Prostate gland (tissue), 2 donors: ENCODE measurements at regions not wholly inside any gene's neighbourhood (a gene's known extent, or its start where the extent isn't known, plus 50 kb on each side); places are given as distances from the start of the nearest gene placed in this dataset.

ENCODE experiments used
- DNase-seq: peaks from one replicate; pipeline ENCODE4 v3.0.0-alpha.2; 2019; ENCODE audit warnings: low spot score
- H3K27ac ChIP-seq, 2 donors: fragments of 200-600 bp; sonication (generic); 2 replicates each; pipeline ENCODE4 v1.5.1; 2017 to 2019
- H3K27me3 ChIP-seq: fragments of 200-600 bp; sonication (generic); replicated peaks from 2 replicates; pipeline ENCODE4 v1.5.1; 2019; ENCODE audit not compliant: insufficient read depth
- H3K36me3 ChIP-seq, 2 donors: fragments of 200-600 bp; sonication (generic); 1 replicate in 1 of 2; 2 replicates in 1 of 2; pipeline versions ENCODE4 v1.5.1 to v1.8.1; 2017 to 2019
- H3K4me1 ChIP-seq: fragments of 200-600 bp; sonication (generic); replicated peaks from 2 replicates; pipeline ENCODE4 v1.5.1; 2019
- H3K4me3 ChIP-seq, 2 donors: fragments of 200-600 bp; sonication (generic); 2 replicates each; pipeline ENCODE4 v1.5.1; 2017 to 2019
- H3K9me3 ChIP-seq: fragments of 200-600 bp; sonication (generic); 2 replicates; pipeline ENCODE4 v1.5.1; 2017
- CTCF ChIP-seq, 4 experiments: fragments of 200-600 bp in 2 of 4; fragments of 450-650 bp in 2 of 4; sonication (generic) in 2 of 4; IDR thresholded peaks; 1 replicate in 3 of 4; 2 replicates in 1 of 4; pipeline ENCODE4 v1.5.1; 2016 to 2019; ENCODE audit warnings: antibody characterized with exemption in 4 of 4, mild to moderate bottlenecking in 2 of 4, moderate library complexity in 2 of 4
- POLR2A ChIP-seq: fragments of 450-650 bp; IDR thresholded peaks from one replicate; pipeline ENCODE4 v1.6.1; 2016; ENCODE audit warnings: antibody characterized with exemption, mild to moderate bottlenecking
- POLR2AphosphoS5 ChIP-seq: sonication (generic); formaldehyde crosslinking; IDR thresholded peaks from one replicate; pipeline ENCODE4 v1.6.1; 2017; ENCODE audit warnings: antibody characterized with exemption
- WGBS: methylation state at CpG from one replicate; pipeline ENCODE4 v1.1.5; 2018; 5-methylcytosine and 5-hydroxymethylcytosine counted together
- intact Hi-C: fragments of 100-400 bp; cut with DNase I; formaldehyde crosslinking; loops from one replicate; pipeline ENCODE4 v1.14.2; 2022

- H3K4me3 ChIP-seq, result no peak overlapping the region
- H3K27ac ChIP-seq, result no peak overlapping the region
- H3K4me1 ChIP-seq, result no peaks in the 10 kb centered on the region
- 51% methylated on average over 4 of the region's 4 CpGs for WGBS
- intact Hi-C loops, result no loop called here
- no peak for DNase-seq
- H3K27me3 ChIP-seq, result no peaks in the 10 kb centered on the region
- H3K36me3 ChIP-seq, result no peaks in the 10 kb centered on the region
- no peaks in the 10 kb centered on the region for H3K9me3 ChIP-seq
- TF ChIP-seq POLR2A, result no peak
- no peak for TF ChIP-seq CTCF (IDR thresholded peaks at IDR 0.05)
- TF ChIP-seq POLR2AphosphoS5, result no peak
Observed at GRCh38 chr7:10802011-10802410, 171.7 kb upstream of the PHF14 start.

DNA sequence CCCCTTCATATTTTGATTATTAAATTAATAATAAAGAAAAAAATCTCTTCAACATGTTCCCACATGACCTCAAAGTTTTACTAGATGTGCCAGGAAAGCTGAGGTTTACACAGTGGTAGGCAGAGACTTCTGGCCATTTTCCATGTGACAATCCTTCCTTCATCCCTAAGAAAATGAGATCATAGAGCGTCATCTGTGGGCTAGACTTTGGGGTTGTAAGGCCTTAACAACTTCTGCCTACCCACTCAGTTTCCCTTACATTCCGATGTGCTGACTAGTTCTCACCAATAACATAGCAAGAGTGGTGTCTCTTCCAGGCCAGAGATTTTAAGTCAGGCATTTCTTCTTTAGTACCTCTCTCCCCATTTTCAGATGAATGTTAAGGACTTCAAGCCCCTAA is 171.1 kb upstream of the PHF14 start:
- TF ChIP-seq CTCF (IDR thresholded peaks at IDR 0.05) (no peak), POLR2AphosphoS5 (no peak), POLR2A (no peak)
- Histone ChIP-seq H3K4me3 (no peak overlapping the region), H3K9me3 (no peaks in the 10 kb centered on the region), H3K27me3 (no peaks in the 10 kb centered on the region), H3K4me1 (no peaks in the 10 kb centered on the region), H3K36me3 (no peaks in the 10 kb centered on the region), H3K27ac (no peak overlapping the region)
- WGBS, result 69% methylated on average over 2 of the region's 2 CpGs
- intact Hi-C loops, result no loop called here
- DNase-seq, result no peak

GRCh38 chr7:10803720-10804119 is 170.0 kb upstream of the PHF14 start:
- no peak for DNase-seq
- no peaks in the 10 kb centered on the region for H3K4me1 ChIP-seq
- no peak overlapping the region for H3K27ac ChIP-seq
- intact Hi-C loops, result no loop called here
- H3K9me3 ChIP-seq, result no peaks in the 10 kb centered on the region
- TF ChIP-seq CTCF (IDR thresholded peaks at IDR 0.05) (no peak), POLR2AphosphoS5 (no peak), POLR2A (no peak)
- H3K36me3 ChIP-seq, result no peaks in the 10 kb centered on the region
- no peaks in the 10 kb centered on the region for H3K27me3 ChIP-seq
- 25% methylated on average over 4 of the region's 4 CpGs for WGBS
- no peak overlapping the region for H3K4me3 ChIP-seq

DNA sequence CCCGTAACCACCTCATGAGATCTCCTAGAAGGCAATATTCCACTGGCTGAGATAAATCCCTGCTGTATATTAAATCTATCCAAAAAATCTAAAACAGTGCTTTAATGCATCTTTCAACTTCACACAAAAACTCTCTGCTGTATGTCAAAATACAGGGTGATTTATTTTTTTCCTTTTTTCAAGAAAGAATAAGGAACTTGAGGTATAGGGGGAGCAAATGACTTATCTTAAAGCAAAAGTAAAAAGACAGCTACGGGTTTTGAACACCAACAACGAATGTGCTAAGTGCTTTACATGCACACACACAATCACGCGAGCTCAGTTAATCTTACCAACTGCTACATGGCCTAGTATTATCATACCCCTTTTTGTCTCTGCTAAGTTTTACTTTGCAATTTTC is 168.9 kb upstream of the PHF14 start:
- intact Hi-C loops, result no loop called here
- Histone ChIP-seq H3K9me3 (no peaks in the 10 kb centered on the region), H3K36me3 (no peaks in the 10 kb centered on the region), H3K27ac (no peak overlapping the region), H3K27me3 (no peaks in the 10 kb centered on the region), H3K4me3 (no peak overlapping the region), H3K4me1 (no peaks in the 10 kb centered on the region)
- TF ChIP-seq CTCF (IDR thresholded peaks at IDR 0.05) (no peak), POLR2A (no peak), POLR2AphosphoS5 (no peak)
- DNase-seq, result no peak
- 88% methylated on average over 5 of the region's 5 CpGs for whole genome bisulfite sequencing

- intact Hi-C loops, result no loop called here
- TF ChIP-seq POLR2AphosphoS5 (no peak), CTCF (IDR thresholded peaks at IDR 0.05) (no peak), POLR2A (no peak)
- WGBS, result 64% methylated on average over 3 of the region's 3 CpGs
- Histone ChIP-seq H3K27ac (no peak overlapping the region), H3K4me3 (no peak overlapping the region), H3K36me3 (no peaks in the 10 kb centered on the region), H3K9me3 (no peaks in the 10 kb centered on the region), H3K4me1 (no peaks in the 10 kb centered on the region), H3K27me3 (no peaks in the 10 kb centered on the region)
- no peak for DNase-seq
Observed at GRCh38 chr7:10815546-10815945, 158.1 kb upstream of the PHF14 start.
